TTC549 (cell line): ENCODE measurements at regions not wholly inside any gene's neighbourhood (a gene's known extent, or its start where the extent isn't known, plus 50 kb on each side); places are given as distances from the start of the nearest gene placed in this dataset.

ENCODE experiments used
- FAIRE-seq: peaks from 2 replicates; lab custom pipeline; 2012; peaks lifted over from hg19 to GRCh38; lab: Jason Lieb, UNC

- no peak for FAIRE-seq
Observed at GRCh38 chr2:47265158-47265557, 88.8 kb upstream of the CALM2 start.

GRCh38 chr2:47264686-47265085, 88.4 kb upstream of the CALM2 start:
- no peak for FAIRE-seq

- FAIRE-seq, result no peak
Observed at GRCh38 chr2:47264143-47264542, 87.8 kb upstream of the CALM2 start.

- no peak for FAIRE-seq
Observed at GRCh38 chr2:47262657-47263056, 86.3 kb upstream of the CALM2 start.

GRCh38 chr2:47260971-47261370, 84.7 kb upstream of the CALM2 start:
- no peak for FAIRE-seq

GRCh38 chr2:47259829-47260228, 83.5 kb upstream of the CALM2 start:
- FAIRE-seq, result no peak

- no peak for FAIRE-seq
Observed at GRCh38 chr2:47257946-47258348, 81.6 kb upstream of the CALM2 start.

GRCh38 chr2:47256416-47257087, 80.2 kb upstream of the CALM2 start:
- no peak for FAIRE-seq

- peak; percentile 99 for FAIRE-seq
Observed at GRCh38 chr2:47255794-47256193, 79.5 kb upstream of the CALM2 start.

GRCh38 chr2:47254464-47254863, 78.2 kb upstream of the CALM2 start:
- FAIRE-seq, result no peak

- no peak for FAIRE-seq
Observed at GRCh38 chr2:47253447-47253846, 77.1 kb upstream of the CALM2 start.

- FAIRE-seq, result no peak
Observed at GRCh38 chr2:47251404-47251675, 75.0 kb upstream of the CALM2 start.

GRCh38 chr2:47250586-47251403, 74.5 kb upstream of the CALM2 start:
- no peak for FAIRE-seq

- FAIRE-seq, result no peak
Observed at GRCh38 chr2:47249931-47250330, 73.6 kb upstream of the CALM2 start.

GRCh38 chr2:47249157-47249900, 73.0 kb upstream of the CALM2 start:
- no peak for FAIRE-seq

GRCh38 chr2:47243596-47244323, 67.4 kb upstream of the CALM2 start:
- no peak for FAIRE-seq

- no peak for FAIRE-seq
Observed at GRCh38 chr2:47241715-47242114, 65.4 kb upstream of the CALM2 start.

GRCh38 chr2:47239119-47239969, 63.0 kb upstream of the CALM2 start:
- no peak for FAIRE-seq

GRCh38 chr2:47238638-47239037, 62.3 kb upstream of the CALM2 start:
- no peak for FAIRE-seq

- FAIRE-seq, result no peak
Observed at GRCh38 chr2:47237375-47238334, 61.3 kb upstream of the CALM2 start.
